ENCODE measurements at regions not wholly inside any gene's neighbourhood (a gene's known extent, or its start where the extent isn't known, plus 50 kb on each side); places are given as distances from the start of the nearest gene placed in this dataset.

DNA sequence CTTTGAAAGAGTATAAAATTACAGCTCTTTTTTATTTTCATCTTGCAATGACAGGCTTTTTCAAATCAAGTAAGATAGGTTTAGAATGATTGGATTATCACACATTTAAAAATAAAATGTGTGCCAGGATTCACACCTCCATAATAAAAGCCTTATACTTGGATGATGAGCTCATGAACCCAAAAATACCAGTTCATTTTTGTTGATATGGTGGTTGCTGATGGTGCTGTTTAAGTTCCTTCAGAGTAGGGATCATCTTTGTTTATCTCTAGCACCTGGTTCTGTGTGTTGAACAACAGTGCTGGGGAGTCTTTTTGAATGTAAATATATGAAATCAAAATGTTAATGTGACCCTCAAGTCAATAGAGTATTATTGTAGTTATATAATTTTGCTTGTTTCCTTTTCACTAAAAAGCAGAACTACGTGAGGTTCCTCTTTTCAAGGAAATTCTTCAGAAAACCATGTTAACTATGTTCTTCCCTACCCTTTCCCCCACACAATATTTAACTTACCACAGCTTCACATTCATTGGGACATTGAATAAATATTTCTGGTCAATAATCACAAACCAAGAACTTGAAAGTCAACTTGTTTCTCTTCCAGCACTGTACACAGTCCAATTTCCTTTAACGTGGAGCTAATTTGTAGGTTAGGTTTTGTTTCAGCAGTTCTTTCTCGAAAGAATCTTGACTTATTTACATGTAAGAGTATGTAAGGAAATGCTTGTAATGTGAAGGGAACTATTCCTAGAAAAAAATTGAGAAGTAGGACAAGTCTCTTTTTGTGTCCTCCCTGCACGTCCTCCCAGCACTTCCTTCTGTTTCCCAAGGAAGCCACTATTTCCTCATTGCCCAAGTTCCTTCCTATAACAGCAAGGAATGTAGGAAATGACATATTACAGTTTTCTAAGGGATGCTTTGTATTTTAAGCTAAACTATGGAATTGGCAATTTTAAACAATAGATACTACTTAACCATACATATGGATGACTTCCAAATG, 945.9 kb upstream of the CITED2 start:
- Histone ChIP-seq H3K9me3 (no peaks in the 10 kb centered on the region), H3K36me3 (no peaks in the 10 kb centered on the region), H3K4me3 (no peak overlapping the region), H3K27ac (peak overlapping the region; percentile 68 to 76), H3K4me1 (peaks cover 0 to 44% of the 10 kb centered on the region in 2 donors), H3K27me3 (no peaks in the 10 kb centered on the region)
- TF ChIP-seq, protein P1, sequence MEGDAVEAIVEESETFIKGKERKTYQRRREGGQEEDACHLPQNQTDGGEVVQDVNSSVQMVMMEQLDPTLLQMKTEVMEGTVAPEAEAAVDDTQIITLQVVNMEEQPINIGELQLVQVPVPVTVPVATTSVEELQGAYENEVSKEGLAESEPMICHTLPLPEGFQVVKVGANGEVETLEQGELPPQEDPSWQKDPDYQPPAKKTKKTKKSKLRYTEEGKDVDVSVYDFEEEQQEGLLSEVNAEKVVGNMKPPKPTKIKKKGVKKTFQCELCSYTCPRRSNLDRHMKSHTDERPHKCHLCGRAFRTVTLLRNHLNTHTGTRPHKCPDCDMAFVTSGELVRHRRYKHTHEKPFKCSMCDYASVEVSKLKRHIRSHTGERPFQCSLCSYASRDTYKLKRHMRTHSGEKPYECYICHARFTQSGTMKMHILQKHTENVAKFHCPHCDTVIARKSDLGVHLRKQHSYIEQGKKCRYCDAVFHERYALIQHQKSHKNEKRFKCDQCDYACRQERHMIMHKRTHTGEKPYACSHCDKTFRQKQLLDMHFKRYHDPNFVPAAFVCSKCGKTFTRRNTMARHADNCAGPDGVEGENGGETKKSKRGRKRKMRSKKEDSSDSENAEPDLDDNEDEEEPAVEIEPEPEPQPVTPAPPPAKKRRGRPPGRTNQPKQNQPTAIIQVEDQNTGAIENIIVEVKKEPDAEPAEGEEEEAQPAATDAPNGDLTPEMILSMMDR (IDR thresholded peaks at IDR 0.05) = no peak
- DNase-seq (ENCODE audit: low spot score) = no peak

DNA sequence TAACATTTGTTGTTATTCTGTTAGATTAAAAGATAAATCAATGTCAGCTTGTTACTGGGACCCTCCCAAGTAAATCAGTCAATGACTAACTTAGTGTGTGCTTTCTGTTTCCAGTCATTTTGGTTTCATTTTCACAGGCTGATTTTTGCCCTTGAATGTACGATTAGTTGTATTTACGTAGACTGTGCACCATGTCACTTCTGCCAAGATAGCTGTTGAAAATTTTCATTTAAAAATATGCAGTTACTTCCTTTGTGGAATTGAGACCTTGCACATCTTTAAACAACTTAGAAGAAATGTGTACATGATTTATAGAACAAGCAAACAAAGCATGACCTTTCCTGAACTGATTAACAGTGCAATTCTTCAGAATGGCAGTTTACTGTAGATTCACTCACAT, 944.8 kb upstream of the CITED2 start:
- H3K4me3 ChIP-seq = peak overlapping the region in 1 of 2 donors; percentile 3
- TF ChIP-seq, protein P1 (IDR thresholded peaks at IDR 0.05) = no peak
- no peaks in the 10 kb centered on the region for H3K9me3 ChIP-seq
- H3K4me1 ChIP-seq = peaks cover 0 to 44% of the 10 kb centered on the region in 2 donors
- peak overlapping the region; percentile 68 to 76 for H3K27ac ChIP-seq
- no peaks in the 10 kb centered on the region for H3K36me3 ChIP-seq
- no peaks in the 10 kb centered on the region for H3K27me3 ChIP-seq
- no peak for DNase-seq (ENCODE audit: low spot score)

DNA sequence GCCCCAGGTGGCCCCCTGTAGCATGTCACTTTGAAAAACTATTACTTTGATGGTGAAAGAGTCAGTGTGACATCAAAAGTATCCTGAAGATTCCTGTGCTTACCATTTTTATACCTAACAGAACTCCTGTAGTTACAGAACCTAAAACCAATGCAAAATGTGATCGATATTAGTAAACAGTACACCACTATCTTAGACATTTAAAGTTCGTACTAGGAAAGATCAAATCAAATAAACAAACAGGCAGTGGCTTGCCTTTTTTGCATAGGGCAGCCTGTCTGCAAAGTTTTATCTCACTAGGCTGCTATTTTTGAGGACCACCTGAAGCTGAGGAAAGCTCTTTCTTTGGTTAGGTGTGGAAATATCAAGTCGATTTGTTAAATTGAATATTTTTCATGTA, 944.0 kb upstream of the CITED2 start:
- no peak overlapping the region for H3K4me3 ChIP-seq
- H3K27ac ChIP-seq = peak overlapping the region; percentile 28 to 76
- H3K27me3 ChIP-seq = no peaks in the 10 kb centered on the region
- DNase-seq (ENCODE audit: low spot score) = no peak
- H3K9me3 ChIP-seq = no peaks in the 10 kb centered on the region
- TF ChIP-seq, protein P1 (IDR thresholded peaks at IDR 0.05) = no peak
- H3K36me3 ChIP-seq = no peaks in the 10 kb centered on the region
- H3K4me1 ChIP-seq = peaks cover 0 to 44% of the 10 kb centered on the region in 2 donors

- Histone ChIP-seq H3K9me3 (no peaks in the 10 kb centered on the region), H3K27me3 (no peaks in the 10 kb centered on the region), H3K27ac (peak overlapping the region; percentile 28 to 76), H3K4me3 (no peak overlapping the region), H3K36me3 (no peaks in the 10 kb centered on the region), H3K4me1 (peaks cover 0 to 44% of the 10 kb centered on the region in 2 donors)
- DNase-seq (ENCODE audit: low spot score) = no peak
- TF ChIP-seq, protein P1 (IDR thresholded peaks at IDR 0.05) = no peak
Observed at GRCh38 chr6:140317950-140318349, 943.5 kb upstream of the CITED2 start.

- no peaks in the 10 kb centered on the region for H3K27me3 ChIP-seq
- no peak for DNase-seq (ENCODE audit: low spot score)
- no peaks in the 10 kb centered on the region for H3K9me3 ChIP-seq
- no peak overlapping the region for H3K4me3 ChIP-seq
- TF ChIP-seq, protein P1 (IDR thresholded peaks at IDR 0.05) = no peak
- H3K36me3 ChIP-seq = no peaks in the 10 kb centered on the region
- peaks cover 0 to 44% of the 10 kb centered on the region in 2 donors for H3K4me1 ChIP-seq
- peak overlapping the region in 1 of 2 donors; percentile 76 for H3K27ac ChIP-seq
Observed at GRCh38 chr6:140316966-140317365, 942.5 kb upstream of the CITED2 start.

All from right atrium auricular region (tissue), 2 donors.